GM12801 (cell line): ENCODE measurements at regions not wholly inside any gene's neighbourhood (a gene's known extent, or its start where the extent isn't known, plus 50 kb on each side); places are given as distances from the start of the nearest gene placed in this dataset.

ENCODE experiments used
- TF ChIP-seq, protein P1 (sequence below): IDR thresholded peaks from one replicate; pipeline ENCODE4 v1.5.1; 2011; ENCODE audit warnings: control low read depth; ENCODE audit not compliant: insufficient read length; ENCODE audit errors: extremely low read depth

DNA sequence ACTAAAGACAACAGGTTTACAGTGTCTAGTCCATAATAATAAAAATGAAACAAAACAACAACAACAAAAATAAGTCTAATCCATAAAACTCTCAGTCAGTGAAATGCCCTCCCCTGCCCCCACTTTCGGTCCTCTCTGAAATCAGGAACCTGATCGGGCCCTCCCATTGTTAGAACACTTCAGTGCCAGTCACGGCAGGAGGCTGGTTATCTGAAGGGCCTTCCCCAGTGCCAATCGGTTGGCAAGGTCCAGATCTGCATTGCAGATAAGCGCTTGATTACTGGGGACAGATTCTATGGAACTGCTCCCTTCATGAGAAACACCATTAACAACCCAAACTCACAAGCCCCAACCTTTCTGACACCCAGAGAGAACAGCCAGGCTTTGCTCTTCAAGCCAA lies 72.2 kb upstream of the EEPD1 start:
- TF ChIP-seq, protein P1, sequence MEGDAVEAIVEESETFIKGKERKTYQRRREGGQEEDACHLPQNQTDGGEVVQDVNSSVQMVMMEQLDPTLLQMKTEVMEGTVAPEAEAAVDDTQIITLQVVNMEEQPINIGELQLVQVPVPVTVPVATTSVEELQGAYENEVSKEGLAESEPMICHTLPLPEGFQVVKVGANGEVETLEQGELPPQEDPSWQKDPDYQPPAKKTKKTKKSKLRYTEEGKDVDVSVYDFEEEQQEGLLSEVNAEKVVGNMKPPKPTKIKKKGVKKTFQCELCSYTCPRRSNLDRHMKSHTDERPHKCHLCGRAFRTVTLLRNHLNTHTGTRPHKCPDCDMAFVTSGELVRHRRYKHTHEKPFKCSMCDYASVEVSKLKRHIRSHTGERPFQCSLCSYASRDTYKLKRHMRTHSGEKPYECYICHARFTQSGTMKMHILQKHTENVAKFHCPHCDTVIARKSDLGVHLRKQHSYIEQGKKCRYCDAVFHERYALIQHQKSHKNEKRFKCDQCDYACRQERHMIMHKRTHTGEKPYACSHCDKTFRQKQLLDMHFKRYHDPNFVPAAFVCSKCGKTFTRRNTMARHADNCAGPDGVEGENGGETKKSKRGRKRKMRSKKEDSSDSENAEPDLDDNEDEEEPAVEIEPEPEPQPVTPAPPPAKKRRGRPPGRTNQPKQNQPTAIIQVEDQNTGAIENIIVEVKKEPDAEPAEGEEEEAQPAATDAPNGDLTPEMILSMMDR = no peak

DNA sequence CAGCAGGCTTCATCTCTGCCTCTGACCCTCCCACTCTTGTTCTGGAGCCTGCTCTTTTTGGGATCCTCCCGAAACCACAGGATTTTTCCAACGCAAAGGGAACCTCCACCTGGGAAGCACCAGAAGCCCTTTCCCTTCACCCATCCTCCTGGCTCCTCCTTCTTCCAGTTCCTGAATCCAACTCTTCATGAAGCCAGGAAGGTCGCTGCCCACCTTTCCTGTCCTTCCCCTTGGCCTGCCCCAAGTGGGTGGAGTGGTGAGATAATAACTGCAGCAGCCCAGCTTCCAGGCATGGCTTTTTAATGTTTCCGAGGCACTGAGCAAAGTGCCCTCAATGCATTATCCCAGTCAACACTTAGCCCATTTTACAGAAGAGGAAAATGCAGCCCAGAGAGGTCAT lies 70.8 kb upstream of the EEPD1 start:
- TF ChIP-seq, protein P1 = no peak

DNA sequence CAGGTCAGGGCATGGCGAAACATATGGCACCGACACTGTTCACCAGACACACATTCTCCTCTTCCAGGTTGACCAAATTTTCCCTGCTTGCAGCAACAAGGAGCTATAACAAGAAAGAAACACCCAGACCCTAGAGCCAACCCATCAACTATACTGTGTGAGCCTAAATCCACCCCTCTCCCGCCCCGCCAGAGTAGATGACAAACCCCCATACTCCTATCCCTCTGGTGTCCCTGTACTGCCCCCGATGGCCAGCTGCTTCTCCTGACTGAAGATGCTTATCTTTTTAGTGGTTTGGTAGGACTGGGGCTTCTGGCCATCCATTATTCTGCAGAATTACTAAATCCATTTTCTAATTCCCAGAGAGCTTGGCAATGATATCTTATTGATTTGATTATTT lies 70.1 kb upstream of the EEPD1 start:
- TF ChIP-seq, protein P1 = no peak

DNA sequence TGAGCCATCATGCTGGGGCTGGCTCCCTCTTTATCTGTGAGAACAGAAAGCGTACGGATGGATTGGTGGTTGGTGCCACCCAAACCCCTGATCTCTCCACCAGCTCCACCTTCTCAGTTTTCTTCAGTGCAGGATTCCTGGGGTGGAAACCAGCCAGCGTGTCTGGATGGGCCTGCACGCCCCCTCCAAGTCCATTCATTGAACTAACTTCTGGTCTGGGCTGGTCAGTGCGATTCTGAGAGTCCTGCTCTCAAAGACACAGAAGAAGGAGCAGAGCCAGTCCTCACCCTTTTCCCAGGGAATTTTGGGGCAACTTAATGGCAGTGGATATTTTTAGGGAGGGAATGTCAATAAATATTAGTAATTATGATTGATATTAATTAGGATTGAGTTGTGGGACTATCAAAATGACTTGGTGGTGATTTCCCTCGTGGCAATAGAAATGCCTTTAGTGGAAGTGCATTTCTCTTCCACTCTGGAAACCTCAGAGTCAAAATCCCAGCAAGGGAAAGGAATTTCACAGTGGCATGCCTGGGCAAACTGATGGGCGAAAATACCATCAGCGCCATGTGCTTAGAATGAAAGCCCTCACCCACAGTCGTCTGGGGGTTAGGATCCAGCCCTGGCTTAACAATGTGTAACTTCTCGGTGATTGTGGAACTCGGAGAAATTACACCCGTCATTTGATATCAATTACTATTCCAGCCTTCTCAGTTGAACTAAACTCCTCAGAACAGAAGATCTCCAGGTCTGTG lies 69.3 kb upstream of the EEPD1 start:
- TF ChIP-seq, protein P1 = no peak

DNA sequence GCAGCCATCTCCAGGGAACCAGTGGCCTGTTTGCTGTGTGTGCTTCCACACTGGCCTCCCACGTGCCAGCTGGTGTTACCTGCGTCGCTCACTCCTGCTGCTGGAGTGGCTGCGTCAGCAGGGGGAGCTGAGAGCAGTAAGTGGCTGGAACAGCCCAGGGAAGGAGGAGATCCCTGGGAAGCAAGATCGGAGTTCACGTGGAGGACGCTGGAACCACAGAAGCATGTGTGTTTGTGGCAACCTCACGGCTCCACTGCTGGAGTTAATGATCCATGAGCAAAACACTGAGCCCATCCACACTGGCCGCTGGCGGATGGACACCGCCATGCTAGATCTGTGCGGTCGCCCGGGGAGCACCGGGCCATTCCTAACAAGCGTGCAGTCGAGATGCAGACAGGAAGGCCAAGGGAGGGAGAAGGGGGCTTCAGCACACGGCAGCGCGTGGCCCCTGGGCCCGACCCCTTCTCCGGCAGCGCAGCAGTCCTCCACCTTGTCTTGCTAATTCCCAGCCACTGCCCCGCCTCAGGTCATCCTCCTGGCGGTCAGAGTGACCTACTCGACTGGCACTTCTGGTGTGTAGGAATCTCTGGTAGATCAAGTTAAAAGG lies 68.5 kb upstream of the EEPD1 start:
- TF ChIP-seq, protein P1 = no peak

DNA sequence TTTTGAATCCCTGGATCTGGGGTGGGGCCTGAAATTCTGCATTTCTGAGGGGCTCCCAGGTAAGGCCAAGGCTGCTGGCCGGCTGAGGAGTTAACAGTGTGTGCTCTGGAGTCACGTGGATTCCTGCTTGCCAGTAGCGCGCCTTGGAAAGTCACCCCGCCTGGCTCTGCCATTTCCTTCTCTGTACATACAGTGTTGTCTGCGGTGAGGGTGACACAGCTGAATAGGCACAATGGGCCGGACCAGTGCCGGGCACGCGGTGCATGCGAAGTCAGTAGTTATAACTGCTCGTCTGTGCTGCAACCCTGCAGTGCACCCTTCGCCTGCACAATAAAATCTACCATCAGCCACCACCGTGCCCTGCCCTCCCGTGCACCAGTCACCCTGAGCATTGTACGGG lies 68.0 kb upstream of the EEPD1 start:
- TF ChIP-seq, protein P1 = no peak

DNA sequence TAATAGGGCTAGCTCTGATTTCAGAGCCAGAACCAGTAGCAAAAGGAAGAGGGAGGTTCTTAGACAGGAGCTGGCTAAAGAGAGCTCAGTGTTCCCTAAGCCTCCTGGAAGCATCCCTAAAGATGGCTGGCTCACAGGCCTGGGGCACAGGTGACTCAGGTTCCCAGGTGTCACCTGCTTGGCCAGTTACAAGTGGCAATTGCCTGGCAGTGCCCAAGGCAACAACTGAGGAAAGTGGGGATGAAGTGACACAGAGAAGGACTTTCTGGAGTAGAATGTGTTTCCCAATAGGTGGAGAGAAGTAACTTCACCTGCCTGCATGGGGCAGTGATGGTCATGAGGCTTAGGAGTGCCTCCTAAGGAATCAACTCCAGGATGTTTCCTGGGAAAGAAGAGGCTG lies 66.5 kb upstream of the EEPD1 start:
- TF ChIP-seq, protein P1 = no peak
